ENCODE measurements at regions not wholly inside any gene's neighbourhood (a gene's known extent, or its start where the extent isn't known, plus 50 kb on each side); places are given as distances from the start of the nearest gene placed in this dataset.

DNA sequence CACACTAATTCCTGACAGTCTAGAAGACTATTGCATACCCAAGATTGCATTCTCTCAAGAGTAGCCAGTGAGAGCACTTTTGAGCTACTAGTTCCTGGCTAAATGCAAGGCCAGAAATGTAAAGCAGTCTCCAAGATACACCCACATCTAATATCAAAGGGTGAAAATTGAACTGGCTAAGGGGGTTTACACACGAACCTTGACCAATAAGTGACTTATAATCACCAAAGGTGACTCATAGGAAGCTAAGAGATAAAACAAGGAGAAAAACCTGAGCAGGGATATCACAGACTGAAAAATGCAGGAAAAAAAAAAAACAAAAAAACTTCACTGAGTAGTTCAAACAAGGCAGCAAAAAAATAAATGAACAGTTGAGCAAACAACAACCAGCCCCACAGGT, 172.2 kb upstream of the RRP15 start:
- TF ChIP-seq CTCF (conservative IDR thresholded peaks at IDR 0.05) = no peak
- no peak overlapping the region for H2BK15ac ChIP-seq (ENCODE audit: low read depth, low read length)
- no peak overlapping the region for H3K4me2 ChIP-seq (ENCODE audit: insufficient read depth, insufficient read length, low read length)
- Mint-ChIP-seq H3K9me3 (peaks cover 12 to 16% of the 10 kb centered on the region in 2 experiments; a peak in 4 of 5 replicates), H3K4me1 (peaks cover 3 to 9% of the 10 kb centered on the region in 2 experiments), H3K27ac (no peak overlapping the region; a peak in 1 of 7 replicates), H3K4me3 (no peak overlapping the region), H3K36me3 (ENCODE audit: insufficient read depth in 1 of 3, low read depth in 3 of 3) (peaks cover 0 to 13% (median 3%) of the 10 kb centered on the region in 3 experiments; a peak in 5 of 7 replicates), H3K27me3 (ENCODE audit: low read depth) (no peaks in the 10 kb centered on the region)
- no CpG with 5 or more reads among the region's 1 CpG for WGBS (ENCODE audit: extremely low coverage, insufficient read length, low lambda C conversion rate)
- H2AFZ ChIP-seq (ENCODE audit: low read length) = no peak overlapping the region
- H3K79me2 ChIP-seq (ENCODE audit: insufficient read depth, low read length) = no peaks in the 10 kb centered on the region
- no peak overlapping the region for H3K18ac ChIP-seq (ENCODE audit: insufficient read length, low read depth, low read length)
- no peaks in the 10 kb centered on the region for H4K20me1 ChIP-seq (ENCODE audit: control insufficient read depth, insufficient read depth, insufficient read length)
- no peak overlapping the region for H3T11ph ChIP-seq (ENCODE audit: low read length)
- H3K9me3 ChIP-seq (ENCODE audit: control insufficient read depth, low read depth, low read length) = no peaks in the 10 kb centered on the region
- H4K8ac ChIP-seq (replicated peaks; ENCODE audit: insufficient read length, low read depth, low read length) = no peak overlapping the region
- H3K79me1 ChIP-seq (ENCODE audit: insufficient read depth, low read depth, low read length, poor library complexity, severe bottlenecking) = no peaks in the 10 kb centered on the region
- no peak overlapping the region for H2BK5ac ChIP-seq (ENCODE audit: insufficient read length, low read length)
- no peak overlapping the region for H3K27ac ChIP-seq (ENCODE audit: insufficient read length, low read depth, low read length)
- no peak overlapping the region for H3K56ac ChIP-seq (ENCODE audit: insufficient read length, low read depth, low read length)
- no peaks in the 10 kb centered on the region for H3K4me1 ChIP-seq (ENCODE audit: insufficient read depth, low read length)
- H2AK5ac ChIP-seq (ENCODE audit: insufficient read length, low read length) = no peak overlapping the region
- no peak overlapping the region for H2BK120ac ChIP-seq (ENCODE audit: low read depth, low read length, poor library complexity, severe bottlenecking)
- H3K4ac ChIP-seq (ENCODE audit: low read depth, low read length) = no peak overlapping the region
- no peak overlapping the region for H3K14ac ChIP-seq (ENCODE audit: insufficient read depth, low read length)
- no peak overlapping the region for H3K9ac ChIP-seq (ENCODE audit: extremely low read depth, insufficient read length, low read length)
- H2BK12ac ChIP-seq (ENCODE audit: insufficient read length, low read depth, low read length) = no peak overlapping the region
- no peak for DNase-seq
- no peak overlapping the region for H4K91ac ChIP-seq (ENCODE audit: insufficient read length, low read depth, low read length)
- H3K23ac ChIP-seq (ENCODE audit: insufficient read length, low read depth, low read length) = no peak overlapping the region
- no peaks in the 10 kb centered on the region for H3K27me3 ChIP-seq (ENCODE audit: insufficient read depth, low read length)
- H3K23me2 ChIP-seq (ENCODE audit: insufficient read length, low read depth, low read length, poor library complexity, severe bottlenecking) = no peaks in the 10 kb centered on the region
- no peak overlapping the region for H2BK20ac ChIP-seq (ENCODE audit: low read depth, low read length, poor library complexity, severe bottlenecking)
- H4K5ac ChIP-seq (ENCODE audit: insufficient read length, low read depth, low read length) = no peak overlapping the region

All from H9 (cell line).